HG03280 (cell line): ENCODE measurements at regions not wholly inside any gene's neighbourhood (a gene's known extent, or its start where the extent isn't known, plus 50 kb on each side); places are given as distances from the start of the nearest gene placed in this dataset.

Experiments
- ATAC-seq: cut with Tn5 transposase; IDR thresholded peaks from one replicate; pipeline ENCODE4 v1.9.1; 2021; ENCODE audit warnings: mild to moderate bottlenecking, moderate library complexity; ENCODE audit not compliant: unreplicated experiment

GRCh38 chr5:125263356-125263755, 516.9 kb upstream of the ZNF608 start:
- ATAC-seq, result no peak

DNA sequence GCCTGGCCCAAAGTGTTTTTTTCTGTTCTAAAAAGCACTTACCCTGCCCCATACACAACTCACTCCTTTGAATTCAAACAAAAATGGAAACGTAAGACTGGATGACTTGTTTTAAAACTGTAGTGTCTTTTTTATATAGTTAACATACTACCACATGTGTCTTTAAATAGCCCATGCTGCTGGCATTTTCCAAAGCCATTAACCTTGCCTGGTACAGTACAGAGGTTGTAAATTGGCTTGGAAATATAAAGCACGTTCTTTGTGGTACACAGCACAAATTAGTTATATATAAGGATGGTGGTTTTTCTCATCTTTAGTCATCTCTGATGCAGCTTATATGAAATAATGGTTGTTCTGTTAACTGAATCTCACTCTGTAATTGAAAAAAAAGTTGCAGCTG, 519.7 kb upstream of the ZNF608 start:
- ATAC-seq, result no peak

DNA sequence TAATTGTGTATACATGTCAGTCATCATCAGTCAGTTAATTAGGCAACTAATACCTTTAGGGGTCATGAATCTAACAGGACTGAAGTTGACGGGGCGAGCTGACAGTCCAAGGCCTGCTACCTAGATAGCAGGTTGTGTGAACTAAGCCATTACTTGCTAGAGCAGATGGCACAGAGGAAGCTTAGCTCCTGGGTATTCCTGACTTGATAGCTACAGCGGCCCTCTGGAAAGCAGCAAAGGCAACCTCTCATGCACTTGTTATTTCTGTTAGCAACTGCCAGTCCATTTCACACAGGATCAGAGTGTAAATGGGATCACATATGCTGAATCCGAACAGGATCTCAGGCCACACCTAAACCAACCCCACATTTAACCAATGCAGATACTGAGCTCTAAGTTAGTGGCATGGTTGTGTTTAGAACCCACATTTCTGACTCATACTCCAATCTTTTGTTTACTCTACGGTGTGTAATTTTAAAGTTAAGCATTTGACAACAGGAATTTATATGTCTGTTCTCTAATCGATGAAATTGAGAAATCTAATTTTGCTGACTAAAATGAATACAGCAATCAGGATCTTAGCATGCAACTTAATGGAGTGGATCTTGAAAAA, 521.3 kb upstream of the ZNF608 start:
- ATAC-seq, result no peak

GRCh38 chr5:125269926-125270325, 523.5 kb upstream of the ZNF608 start:
- ATAC-seq, result no peak

DNA sequence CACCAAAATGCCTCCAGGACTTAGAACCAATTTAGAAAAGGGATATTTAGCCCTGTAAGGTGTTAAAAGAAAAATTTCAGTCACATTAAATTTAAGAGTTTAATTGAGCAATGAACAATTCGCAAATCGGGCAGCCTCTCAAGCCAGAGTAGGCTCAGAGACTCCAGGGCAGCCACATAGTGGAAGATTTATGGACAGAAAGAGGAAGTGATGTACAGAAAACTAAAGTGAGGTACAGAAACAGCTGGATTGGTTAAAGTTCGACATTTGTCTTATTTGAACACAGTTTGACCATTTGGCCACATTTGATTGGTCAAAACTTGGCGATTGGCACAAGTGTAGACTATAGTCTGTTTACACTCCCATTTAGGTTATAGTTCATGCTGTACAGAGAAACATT, 525.9 kb upstream of the ZNF608 start:
- ATAC-seq, result no peak

DNA sequence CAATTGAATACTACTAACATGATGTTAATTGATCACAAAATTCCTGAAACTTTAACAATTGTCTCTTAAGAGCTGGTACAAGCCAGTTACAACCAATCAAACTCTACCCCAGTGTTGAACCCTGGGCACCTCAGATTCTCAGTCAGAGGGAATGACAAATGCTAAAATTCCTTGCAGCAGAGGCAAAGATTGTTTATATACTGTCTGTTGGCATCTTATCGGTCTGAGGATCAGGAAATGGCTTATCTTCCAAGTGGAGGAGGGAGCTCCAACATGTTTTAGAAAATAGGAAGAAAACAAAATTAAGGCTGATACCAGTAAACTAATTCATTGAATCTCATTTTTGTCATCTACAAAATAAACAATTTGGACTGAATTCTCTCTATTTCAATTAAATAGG, 527.8 kb upstream of the ZNF608 start:
- no peak for ATAC-seq

DNA sequence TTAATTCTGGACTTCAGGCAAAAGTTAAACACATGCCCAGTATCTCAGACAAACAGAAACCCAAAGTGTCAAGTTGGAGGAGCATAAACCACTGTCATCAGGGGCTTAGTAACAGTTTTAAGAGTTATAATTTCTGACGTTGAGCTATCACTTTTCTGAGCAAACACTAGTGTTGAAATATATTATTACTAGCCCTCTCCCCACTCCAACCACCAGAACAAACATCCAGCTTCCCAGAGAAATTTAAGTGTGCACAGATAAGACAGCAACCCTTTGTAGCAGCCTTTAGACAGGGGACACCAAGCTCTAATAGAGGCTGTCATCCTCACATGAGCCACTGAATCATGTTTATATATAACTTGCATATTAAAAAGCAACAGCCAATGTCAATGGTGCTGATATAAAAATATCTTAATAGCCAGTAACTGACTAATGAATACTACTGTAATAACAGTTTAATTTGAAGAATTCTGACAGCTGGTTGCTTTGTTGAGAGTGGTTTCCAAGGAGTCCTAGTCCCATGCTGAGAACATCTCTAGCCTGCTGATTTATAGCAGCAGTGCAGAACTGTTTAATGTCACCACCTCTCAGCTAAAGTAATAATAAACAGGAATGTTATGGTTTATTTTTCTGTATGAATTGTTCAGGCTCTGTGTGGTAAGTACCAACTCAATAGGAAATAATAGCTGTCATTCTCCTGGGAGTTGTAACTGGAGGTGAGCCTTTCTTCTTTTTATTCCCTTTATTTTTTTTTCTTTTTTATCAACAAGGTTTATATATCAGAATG, 528.7 kb upstream of the ZNF608 start:
- no peak for ATAC-seq

DNA sequence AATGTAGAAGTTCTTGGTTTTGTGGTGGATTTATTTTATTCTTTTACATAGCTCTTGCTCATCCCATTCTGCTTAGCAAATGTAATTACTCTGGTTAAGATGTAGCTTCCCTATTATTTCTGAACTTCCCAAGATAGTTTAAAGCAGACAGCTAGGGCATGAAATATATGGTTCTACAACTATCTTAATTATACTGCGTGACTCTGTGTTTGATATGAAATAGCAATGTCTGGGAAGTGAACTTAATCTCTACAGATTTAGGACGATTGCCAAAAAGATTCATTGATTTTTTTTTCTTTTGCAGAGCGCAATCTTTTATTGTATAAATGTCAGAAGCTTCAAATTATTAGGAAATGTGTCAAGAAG, 529.3 kb upstream of the ZNF608 start:
- ATAC-seq, result no peak

DNA sequence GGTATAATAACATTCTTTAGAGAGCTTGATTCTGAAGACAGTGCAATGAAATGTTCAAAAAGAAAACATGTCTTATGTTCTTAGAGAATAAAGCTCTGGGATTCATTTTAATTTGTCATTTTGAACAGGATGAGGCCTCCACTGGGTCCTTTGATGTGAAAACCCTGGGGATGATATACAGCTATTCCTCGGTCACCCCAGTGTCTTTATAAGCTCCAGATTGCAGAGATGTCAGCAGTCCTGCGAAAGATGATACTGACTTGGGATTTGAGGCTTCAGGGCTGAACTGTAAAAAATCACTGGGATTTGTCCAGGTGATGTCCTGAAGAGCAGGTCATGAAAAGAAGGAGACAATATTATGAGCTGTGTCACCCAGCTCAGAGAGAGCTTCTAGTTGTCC, 529.7 kb upstream of the ZNF608 start:
- no peak for ATAC-seq

- no peak for ATAC-seq
These were observed 531.2 kb upstream of the ZNF608 start for GRCh38 chr5:125277494-125278154.

- no peak for ATAC-seq
These were observed 532.3 kb upstream of the ZNF608 start for GRCh38 chr5:125278711-125279110.

DNA sequence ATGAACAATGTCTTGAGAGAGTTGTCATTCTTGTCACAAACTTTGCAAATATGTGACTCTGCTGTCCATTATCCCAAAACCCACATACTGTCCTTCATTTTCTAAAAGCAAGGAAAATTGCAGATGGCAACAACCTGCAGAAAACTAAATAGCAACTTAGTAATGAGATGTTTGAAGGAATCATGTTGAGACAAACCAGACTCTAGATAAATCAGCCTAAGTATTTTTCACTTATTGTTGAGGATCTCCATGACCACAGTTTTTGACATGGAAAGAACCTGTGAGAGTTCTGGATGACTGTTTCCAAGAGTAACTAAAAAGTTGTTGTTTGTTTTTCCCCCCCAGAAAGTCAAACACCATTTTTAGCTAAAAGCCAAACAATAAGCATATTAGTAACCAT, 535.2 kb upstream of the ZNF608 start:
- ATAC-seq, result no peak

GRCh38 chr5:125283372-125283771, 536.9 kb upstream of the ZNF608 start:
- no peak for ATAC-seq

- ATAC-seq, result no peak
These were observed 539.8 kb upstream of the ZNF608 start for GRCh38 chr5:125286271-125286670.

DNA sequence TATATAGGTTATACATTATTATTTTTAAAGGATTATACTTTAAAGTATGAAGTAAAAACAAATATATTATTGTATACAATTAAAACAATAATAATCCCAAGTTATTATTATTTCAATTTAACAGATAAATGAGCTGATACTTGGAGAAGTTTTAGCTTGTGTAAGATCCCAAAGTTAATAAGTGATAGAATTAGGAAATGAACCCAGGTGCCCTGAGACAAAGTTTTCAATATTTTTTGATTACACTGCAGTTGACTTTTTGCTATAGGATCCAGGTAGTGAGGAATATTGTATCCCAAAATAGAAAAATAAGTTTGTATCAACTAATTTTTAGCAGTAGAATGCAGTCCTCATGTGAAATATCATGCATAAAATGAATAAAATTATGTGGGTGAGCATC, 543.2 kb upstream of the ZNF608 start:
- no peak for ATAC-seq

GRCh38 chr5:125290935-125291334, 544.5 kb upstream of the ZNF608 start:
- no peak for ATAC-seq

DNA sequence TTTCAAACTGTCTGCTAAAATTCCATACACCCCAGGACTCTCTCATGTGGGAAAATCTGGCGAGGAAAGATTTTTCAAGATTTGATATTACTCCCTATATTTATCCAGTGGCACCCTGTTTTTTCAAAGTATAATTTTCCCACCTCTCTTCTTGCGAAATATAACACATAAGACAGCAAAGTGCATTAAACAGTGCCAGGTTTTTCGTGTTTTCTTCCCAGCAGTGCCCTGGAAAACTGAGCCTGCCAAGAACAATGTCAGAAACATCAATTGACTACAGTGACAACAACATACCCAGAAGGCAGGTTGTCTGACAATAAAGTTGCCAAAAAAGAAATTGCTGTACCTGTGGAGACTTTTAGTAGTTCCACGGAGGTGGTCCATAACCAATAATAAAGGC, 545.0 kb upstream of the ZNF608 start:
- no peak for ATAC-seq

DNA sequence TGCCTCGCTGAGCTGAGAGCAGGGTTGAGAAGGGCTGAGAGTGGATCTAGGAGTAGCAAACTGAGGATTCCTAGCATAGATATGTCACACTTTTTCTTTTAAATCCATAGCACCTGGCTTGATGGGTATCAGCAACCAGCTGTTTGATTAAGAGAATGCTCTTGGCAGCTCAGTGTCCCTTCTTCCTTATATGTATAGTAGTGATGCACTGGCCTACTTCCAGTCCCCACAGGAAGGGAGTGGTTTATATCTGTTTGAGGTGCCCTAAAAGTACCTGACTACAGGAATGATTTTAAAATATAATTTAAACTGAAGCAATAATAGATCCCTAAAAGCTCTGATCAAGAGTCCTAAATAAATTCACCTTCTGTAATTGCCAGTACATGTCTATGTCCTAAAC, 546.8 kb upstream of the ZNF608 start:
- no peak for ATAC-seq

GRCh38 chr5:125293726-125294125, 547.3 kb upstream of the ZNF608 start:
- ATAC-seq, result no peak

- ATAC-seq, result no peak
These were observed 548.4 kb upstream of the ZNF608 start for GRCh38 chr5:125294844-125295243.

GRCh38 chr5:125295405-125295872, 549.0 kb upstream of the ZNF608 start:
- ATAC-seq, result no peak

DNA sequence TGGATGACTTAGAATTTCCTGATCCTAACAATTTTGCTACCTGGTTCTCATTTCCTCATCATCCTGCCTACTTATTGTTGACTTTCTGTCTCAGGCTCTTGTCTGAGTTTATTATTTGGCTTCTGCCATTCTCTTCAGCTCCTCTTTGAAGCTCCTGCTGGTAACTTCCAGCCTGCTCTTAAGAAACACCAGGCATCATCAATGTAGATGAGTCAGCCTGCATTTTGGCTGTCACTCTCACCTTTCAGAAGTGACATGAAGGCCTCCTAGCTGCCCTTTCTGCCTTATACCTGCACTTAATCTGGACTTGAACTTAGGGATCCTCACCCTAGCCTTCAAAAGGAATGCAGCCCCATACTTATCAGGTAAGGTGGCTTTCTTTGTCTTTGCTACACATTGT, 551.8 kb upstream of the ZNF608 start:
- ATAC-seq, result no peak
